ENCODE measurements at regions not wholly inside any gene's neighbourhood (a gene's known extent, or its start where the extent isn't known, plus 50 kb on each side); places are given as distances from the start of the nearest gene placed in this dataset.

DNA sequence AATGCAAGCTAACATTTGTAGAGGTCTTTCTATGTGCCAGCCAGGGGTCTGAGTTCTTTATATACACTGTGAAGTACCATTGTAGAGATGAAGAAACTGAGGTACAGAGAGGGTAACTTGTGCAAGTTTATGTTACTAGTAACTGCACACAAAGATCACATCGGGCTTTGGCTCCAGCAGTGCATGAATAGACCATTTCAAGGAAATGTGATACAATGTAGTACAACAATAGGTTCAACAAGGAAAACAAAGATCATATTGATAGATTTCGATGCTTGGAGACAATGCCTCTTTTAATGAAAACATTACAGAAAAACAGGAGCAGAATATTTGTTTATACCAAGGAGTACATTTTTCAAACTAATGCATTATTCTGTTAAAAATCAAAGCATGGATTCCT, 115.3 kb downstream of the POLR2M start:
- TF ChIP-seq ZNF274 (IDR thresholded peaks at IDR 0.05; ENCODE audit: low read depth, low read length) (no peak), SUZ12 (IDR thresholded peaks at IDR 0.05; ENCODE audit: extremely low read depth, insufficient read depth, insufficient read length) (no peak), YY1 (IDR thresholded peaks at IDR 0.05; ENCODE audit: insufficient read depth, insufficient read length) (no peak)

Data from NT2/D1 (cell line).